ENCODE measurements at regions not wholly inside any gene's neighbourhood (a gene's known extent, or its start where the extent isn't known, plus 50 kb on each side); places are given as distances from the start of the nearest gene placed in this dataset.

GRCh38 chr17:30594223-30594952 lies 117.2 kb downstream of the GOSR1 start:
- Histone ChIP-seq H3K4me2 (replicated peaks; ENCODE audit: extremely low read depth, low read length, poor library complexity, severe bottlenecking) (no peak overlapping the region), H3K79me2 (ENCODE audit: insufficient read depth, low read length) (no peaks in the 10 kb centered on the region), H3K27ac (ENCODE audit: low read depth in 1 of 2, low read length in 2 of 2) (no peak overlapping the region), H4K20me1 (ENCODE audit: insufficient read depth, low read length) (no peaks in the 10 kb centered on the region), H3K9me3 (replicated peaks in 1 of 2; ENCODE audit: control insufficient read depth in 1 of 2, insufficient read depth in 1 of 2, low read length in 2 of 2) (no peaks in the 10 kb centered on the region), H3K27me3 (ENCODE audit: control insufficient read depth in 2 of 2, insufficient read depth in 2 of 2, low read length in 2 of 2) (no peaks in the 10 kb centered on the region), H3K4me3 (replicated peaks in 1 of 3; ENCODE audit: low read depth in 2 of 3, low read length in 3 of 3) (no peak overlapping the region), H3K36me3 (replicated peaks in 1 of 2; ENCODE audit: control insufficient read depth in 1 of 2, insufficient read depth in 2 of 2, low read length in 2 of 2) (no peaks in the 10 kb centered on the region), H3K4me1 (ENCODE audit: control insufficient read depth in 1 of 2, insufficient read depth in 2 of 2, low read length in 2 of 2) (peaks cover under 1 to 2% of the 10 kb centered on the region in 2 donors), H2AFZ (ENCODE audit: insufficient read depth, low read depth, low read length, poor library complexity, severe bottlenecking) (no peak overlapping the region), H3K9ac (ENCODE audit: insufficient read depth, low read length, poor library complexity, severe bottlenecking) (no peak overlapping the region)
- no peak overlapping the region for H3K27ac Mint-ChIP-seq
- H3K4me1 Mint-ChIP-seq: peaks cover 2% of the 10 kb centered on the region
- peaks cover 0 to 1% (median 0%) of the 10 kb centered on the region in 3 donors for H3K27me3 Mint-ChIP-seq (ENCODE audit: low read depth in 3 of 3)
- TF ChIP-seq, protein P1, sequence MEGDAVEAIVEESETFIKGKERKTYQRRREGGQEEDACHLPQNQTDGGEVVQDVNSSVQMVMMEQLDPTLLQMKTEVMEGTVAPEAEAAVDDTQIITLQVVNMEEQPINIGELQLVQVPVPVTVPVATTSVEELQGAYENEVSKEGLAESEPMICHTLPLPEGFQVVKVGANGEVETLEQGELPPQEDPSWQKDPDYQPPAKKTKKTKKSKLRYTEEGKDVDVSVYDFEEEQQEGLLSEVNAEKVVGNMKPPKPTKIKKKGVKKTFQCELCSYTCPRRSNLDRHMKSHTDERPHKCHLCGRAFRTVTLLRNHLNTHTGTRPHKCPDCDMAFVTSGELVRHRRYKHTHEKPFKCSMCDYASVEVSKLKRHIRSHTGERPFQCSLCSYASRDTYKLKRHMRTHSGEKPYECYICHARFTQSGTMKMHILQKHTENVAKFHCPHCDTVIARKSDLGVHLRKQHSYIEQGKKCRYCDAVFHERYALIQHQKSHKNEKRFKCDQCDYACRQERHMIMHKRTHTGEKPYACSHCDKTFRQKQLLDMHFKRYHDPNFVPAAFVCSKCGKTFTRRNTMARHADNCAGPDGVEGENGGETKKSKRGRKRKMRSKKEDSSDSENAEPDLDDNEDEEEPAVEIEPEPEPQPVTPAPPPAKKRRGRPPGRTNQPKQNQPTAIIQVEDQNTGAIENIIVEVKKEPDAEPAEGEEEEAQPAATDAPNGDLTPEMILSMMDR (IDR thresholded peaks at IDR 0.05): no peak
- H3K36me3 Mint-ChIP-seq: no peaks in the 10 kb centered on the region
- H3K9me3 Mint-ChIP-seq: peaks cover 0 to 9% (median 4%) of the 10 kb centered on the region in 7 donors
- no peak overlapping the region for H3K4me3 Mint-ChIP-seq
- no peak for DNase-seq
- intact Hi-C loops (cut with micrococcal nuclease): no loop called here
- WGBS (ENCODE audit: insufficient coverage): 93% methylated on average over 15 of the region's 18 CpGs

DNA sequence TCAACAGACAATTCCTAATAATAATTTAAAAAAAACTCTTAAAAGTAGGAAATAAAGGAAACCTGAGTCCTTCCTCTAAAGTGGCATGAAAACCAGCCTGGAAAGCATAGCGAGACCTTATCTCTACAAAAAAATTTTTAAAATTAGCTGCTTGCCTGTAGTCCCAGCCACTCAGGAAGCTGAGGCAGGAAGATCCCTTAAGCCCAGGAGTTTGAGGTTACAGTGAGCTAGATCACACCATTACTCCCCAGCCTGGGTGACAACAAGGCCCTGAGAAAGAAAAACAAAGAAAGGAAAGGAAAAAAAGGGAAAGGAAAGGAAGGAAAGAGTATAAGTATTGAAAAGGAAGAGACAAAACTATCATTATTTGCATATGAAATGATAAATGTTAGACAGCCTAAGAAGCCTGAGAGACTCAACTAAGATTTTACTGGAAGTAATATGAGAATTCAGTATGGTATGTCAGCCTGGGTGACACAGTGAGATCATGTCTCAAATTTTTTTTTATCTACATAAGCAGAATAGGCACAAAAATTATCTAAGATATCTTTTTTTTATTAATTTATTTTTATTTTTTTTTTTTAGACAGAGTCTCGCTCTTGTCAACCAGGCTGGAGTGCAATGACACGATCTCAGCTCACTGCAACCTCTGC lies 113.0 kb downstream of the GOSR1 start:
- H3K27ac ChIP-seq (ENCODE audit: low read depth in 1 of 2, low read length in 2 of 2): no peak overlapping the region
- no peaks in the 10 kb centered on the region for H3K36me3 Mint-ChIP-seq
- H4K20me1 ChIP-seq (ENCODE audit: insufficient read depth, low read length): no peaks in the 10 kb centered on the region
- TF ChIP-seq, protein P1 (IDR thresholded peaks at IDR 0.05): no peak
- H3K4me3 Mint-ChIP-seq: no peak overlapping the region
- no peak overlapping the region for H3K4me2 ChIP-seq (replicated peaks; ENCODE audit: extremely low read depth, low read length, poor library complexity, severe bottlenecking)
- peaks cover 0 to 11% (median 6%) of the 10 kb centered on the region in 7 donors for H3K9me3 Mint-ChIP-seq
- peaks cover 0 to 3% (median 0%) of the 10 kb centered on the region in 3 donors for H3K27me3 Mint-ChIP-seq (ENCODE audit: low read depth in 3 of 3)
- no peaks in the 10 kb centered on the region for H3K4me1 Mint-ChIP-seq
- H3K9me3 ChIP-seq (replicated peaks in 1 of 2; ENCODE audit: control insufficient read depth in 1 of 2, insufficient read depth in 1 of 2, low read length in 2 of 2): no peaks in the 10 kb centered on the region
- no peaks in the 10 kb centered on the region for H3K79me2 ChIP-seq (ENCODE audit: insufficient read depth, low read length)
- no peak overlapping the region for H3K27ac Mint-ChIP-seq
- H3K4me3 ChIP-seq (replicated peaks in 1 of 3; ENCODE audit: low read depth in 2 of 3, low read length in 3 of 3): no peak overlapping the region
- H3K9ac ChIP-seq (ENCODE audit: insufficient read depth, low read length, poor library complexity, severe bottlenecking): no peak overlapping the region
- WGBS (ENCODE audit: insufficient coverage): no CpG with 5 or more reads among the region's 3 CpGs
- H3K4me1 ChIP-seq (ENCODE audit: control insufficient read depth in 1 of 2, insufficient read depth in 2 of 2, low read length in 2 of 2): no peaks in the 10 kb centered on the region
- intact Hi-C loops (cut with micrococcal nuclease): no loop called here
- H2AFZ ChIP-seq (ENCODE audit: insufficient read depth, low read depth, low read length, poor library complexity, severe bottlenecking): no peak overlapping the region
- no peaks in the 10 kb centered on the region for H3K36me3 ChIP-seq (replicated peaks in 1 of 2; ENCODE audit: control insufficient read depth in 1 of 2, insufficient read depth in 2 of 2, low read length in 2 of 2)
- no peak for DNase-seq
- H3K27me3 ChIP-seq (ENCODE audit: control insufficient read depth in 2 of 2, insufficient read depth in 2 of 2, low read length in 2 of 2): no peaks in the 10 kb centered on the region
